Astrocyte (in vitro differentiated cells and primary cell): ENCODE measurements at regions not wholly inside any gene's neighbourhood (a gene's known extent, or its start where the extent isn't known, plus 50 kb on each side); places are given as distances from the start of the nearest gene placed in this dataset.

Experiments
- CTCF ChIP-seq: IDR thresholded peaks from 2 replicates; pipeline ENCODE4 v1.5.1; 2011; ENCODE audit warnings: low read depth, mild to moderate bottlenecking, inconsistent platforms, low read length, moderate library complexity; ENCODE audit not compliant: insufficient read depth
- EZH2 ChIP-seq: IDR thresholded peaks from 2 replicates; pipeline ENCODE4 v1.6.1; 2012; ENCODE audit warnings: mild to moderate bottlenecking, low read length, inconsistent platforms; ENCODE audit not compliant: insufficient read depth

DNA sequence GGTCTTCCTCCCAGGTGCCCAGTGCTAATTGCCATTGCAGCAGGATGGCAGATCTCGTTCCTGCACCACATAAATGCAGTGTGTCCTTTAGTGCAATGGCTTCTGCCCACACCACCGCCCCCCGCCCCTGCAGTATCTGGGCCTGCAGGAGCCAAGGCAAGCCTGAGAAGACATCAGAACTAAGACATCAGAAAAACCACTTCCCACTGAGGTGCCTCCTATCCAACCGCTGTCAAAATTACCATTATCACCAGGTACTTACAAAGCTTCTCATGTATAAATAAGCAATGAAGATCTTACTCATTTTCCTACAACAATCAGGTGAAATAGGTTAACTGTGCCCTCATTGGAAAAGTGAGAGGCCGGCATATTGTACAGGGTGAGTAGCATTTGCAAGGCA lies 228.8 kb downstream of the FBXO15 start:
- TF ChIP-seq CTCF (no peak), EZH2 (no peak)
